VCaP (cell line): ENCODE measurements at regions not wholly inside any gene's neighbourhood (a gene's known extent, or its start where the extent isn't known, plus 50 kb on each side); places are given as distances from the start of the nearest gene placed in this dataset.
A peak's percentile ranks its signal among the peaks of the same experiment; 100 is the strongest.
"Not testable (repeated sequence)": the region's sequence is repeated elsewhere in the genome, so short reads cannot be mapped to it uniquely, and the experiment has no call there.

ENCODE experiments used
- H3K27ac ChIP-seq: fragments of 450-650 bp; 2 replicates; pipeline ENCODE4 v1.5.1; 2017
- TF ChIP-seq, protein P1 (sequence below): fragments of 450-650 bp; conservative IDR thresholded peaks from 2 replicates; pipeline ENCODE4 v1.5.1; 2017; ENCODE audit warnings: mild to moderate bottlenecking, moderate library complexity

GRCh38 chr2:192536922-192537624 is 342.3 kb upstream of the TMEFF2 start:
- TF ChIP-seq, protein P1, sequence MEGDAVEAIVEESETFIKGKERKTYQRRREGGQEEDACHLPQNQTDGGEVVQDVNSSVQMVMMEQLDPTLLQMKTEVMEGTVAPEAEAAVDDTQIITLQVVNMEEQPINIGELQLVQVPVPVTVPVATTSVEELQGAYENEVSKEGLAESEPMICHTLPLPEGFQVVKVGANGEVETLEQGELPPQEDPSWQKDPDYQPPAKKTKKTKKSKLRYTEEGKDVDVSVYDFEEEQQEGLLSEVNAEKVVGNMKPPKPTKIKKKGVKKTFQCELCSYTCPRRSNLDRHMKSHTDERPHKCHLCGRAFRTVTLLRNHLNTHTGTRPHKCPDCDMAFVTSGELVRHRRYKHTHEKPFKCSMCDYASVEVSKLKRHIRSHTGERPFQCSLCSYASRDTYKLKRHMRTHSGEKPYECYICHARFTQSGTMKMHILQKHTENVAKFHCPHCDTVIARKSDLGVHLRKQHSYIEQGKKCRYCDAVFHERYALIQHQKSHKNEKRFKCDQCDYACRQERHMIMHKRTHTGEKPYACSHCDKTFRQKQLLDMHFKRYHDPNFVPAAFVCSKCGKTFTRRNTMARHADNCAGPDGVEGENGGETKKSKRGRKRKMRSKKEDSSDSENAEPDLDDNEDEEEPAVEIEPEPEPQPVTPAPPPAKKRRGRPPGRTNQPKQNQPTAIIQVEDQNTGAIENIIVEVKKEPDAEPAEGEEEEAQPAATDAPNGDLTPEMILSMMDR = no peak
- H3K27ac ChIP-seq = peak overlapping the region; percentile 45

GRCh38 chr2:192535956-192536921 is 341.5 kb upstream of the TMEFF2 start:
- TF ChIP-seq, protein P1 = no peak
- peak overlapping the region; percentile 45 for H3K27ac ChIP-seq

- TF ChIP-seq, protein P1 = no peak
- no peak overlapping the region for H3K27ac ChIP-seq
Measured at GRCh38 chr2:192534072-192534471, 339.3 kb upstream of the TMEFF2 start.

DNA sequence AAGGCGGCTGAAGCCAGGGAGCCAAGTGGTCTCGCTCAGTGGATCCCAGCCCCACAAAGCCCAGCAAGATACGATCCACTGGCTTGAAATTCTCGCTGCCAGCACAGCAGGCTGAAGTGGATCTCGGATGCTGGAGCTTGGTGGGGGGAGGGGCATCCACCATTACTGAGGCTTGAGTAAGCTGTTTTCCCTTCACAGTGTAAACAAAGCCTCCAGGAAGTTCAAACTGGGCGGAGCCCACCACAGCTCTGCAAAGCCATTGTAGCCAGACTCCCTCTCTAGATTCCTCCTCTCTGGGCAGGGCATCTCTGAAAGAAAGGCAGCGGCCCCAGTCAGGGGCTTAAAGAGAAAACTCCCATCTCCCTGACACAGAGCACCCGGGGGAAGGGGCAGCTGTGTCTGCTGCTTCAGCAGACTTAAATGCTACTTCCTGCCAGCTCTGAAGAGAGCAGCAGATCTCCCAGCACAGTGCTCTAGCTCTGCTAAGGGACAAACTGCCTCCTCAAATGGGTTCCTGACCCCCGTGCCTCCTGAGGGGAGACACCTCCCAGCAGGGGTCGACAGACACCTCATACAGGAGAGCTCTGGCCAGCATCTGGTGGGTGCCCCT is 330.0 kb upstream of the TMEFF2 start:
- H3K27ac ChIP-seq = not testable (repeated sequence)

DNA sequence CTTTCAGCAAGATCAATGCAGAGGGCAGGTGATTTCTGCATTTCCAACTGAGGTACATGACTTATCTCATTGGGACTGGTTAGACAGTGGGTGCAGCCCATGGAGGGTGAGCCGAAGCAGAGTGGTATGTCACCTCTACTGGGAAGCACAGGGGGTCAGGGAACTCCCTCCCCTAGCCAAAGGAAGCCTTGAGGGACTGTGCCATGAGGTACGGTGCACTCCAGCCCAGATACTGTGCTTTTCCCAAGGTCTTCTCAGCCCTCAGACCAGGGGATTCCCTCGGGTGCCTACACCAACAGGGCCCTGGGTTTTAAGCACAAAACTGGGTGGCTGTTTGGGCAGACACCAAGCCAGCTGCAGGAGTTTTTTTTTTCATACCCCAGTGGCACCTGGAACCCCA is 329.5 kb upstream of the TMEFF2 start:
- H3K27ac ChIP-seq = not testable (repeated sequence)

DNA sequence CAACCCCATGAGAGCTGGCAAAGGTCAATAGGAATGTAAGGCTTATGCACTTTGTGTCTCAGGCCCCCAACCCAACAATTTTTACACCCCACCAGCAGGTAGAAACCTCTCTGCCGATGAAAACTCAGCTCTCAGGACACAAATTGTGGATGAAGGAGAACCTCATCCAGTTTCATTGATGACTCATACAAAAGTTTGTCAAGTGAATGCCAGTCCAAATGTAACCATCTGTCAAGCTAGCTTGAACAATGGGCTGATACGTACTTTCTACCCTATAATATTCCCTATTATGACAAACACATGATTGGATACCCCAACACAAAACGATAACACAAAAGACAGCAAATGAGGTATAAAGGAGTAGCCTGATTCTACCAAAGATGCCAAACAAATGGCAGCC is 321.2 kb upstream of the TMEFF2 start:
- H3K27ac ChIP-seq = no peak overlapping the region
- TF ChIP-seq, protein P1 = no peak

DNA sequence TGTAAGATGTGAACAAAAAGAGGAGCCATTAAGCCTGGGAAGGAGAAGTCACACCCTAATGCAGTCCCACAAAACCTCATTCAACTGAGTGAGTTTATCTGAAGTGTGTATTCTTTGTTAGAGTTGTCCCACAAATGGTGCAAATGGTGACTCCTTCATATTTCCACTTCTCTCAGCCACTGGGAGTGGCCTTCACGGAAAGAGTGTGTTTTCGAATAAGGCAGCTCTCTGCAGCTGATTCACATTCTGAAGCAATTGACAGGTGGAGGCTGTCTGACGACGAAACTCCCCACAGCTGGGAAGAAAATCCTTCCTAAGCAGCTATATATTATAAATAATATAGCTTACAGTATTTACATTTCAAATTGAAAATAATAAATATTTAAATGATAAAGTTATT is 318.8 kb upstream of the TMEFF2 start:
- TF ChIP-seq, protein P1 = no peak
- H3K27ac ChIP-seq = no peak overlapping the region

- not testable (repeated sequence) for H3K27ac ChIP-seq
Measured at GRCh38 chr2:192507836-192508450, 313.2 kb upstream of the TMEFF2 start.
